ENCODE measurements at regions not wholly inside any gene's neighbourhood (a gene's known extent, or its start where the extent isn't known, plus 50 kb on each side); places are given as distances from the start of the nearest gene placed in this dataset.
A peak's percentile ranks its signal among the peaks of the same experiment; 100 is the strongest.

DNA sequence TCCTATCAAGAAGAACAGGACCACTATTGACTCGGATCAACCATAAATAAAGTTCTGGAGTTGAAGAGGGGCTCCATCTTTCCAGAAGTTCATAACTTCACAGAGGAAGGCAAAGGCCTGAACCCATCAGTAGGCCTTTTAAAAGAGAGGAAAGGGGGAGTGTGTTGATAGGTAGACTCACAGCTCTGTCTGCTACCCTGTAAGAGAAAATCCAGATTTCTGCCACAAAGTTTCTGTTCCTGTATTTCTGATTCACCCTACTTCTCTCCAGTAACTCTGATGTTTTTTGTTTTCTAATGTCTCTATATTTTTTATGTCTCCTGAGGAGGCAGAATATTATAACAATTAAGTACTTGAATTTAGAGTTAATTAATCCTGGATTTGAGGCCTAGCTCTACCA is 564.0 kb downstream of the TNS1 start:
- no peak for DNase-seq (ENCODE audit: low spot score)

- DNase-seq (ENCODE audit: low spot score), result no peak
Observed at GRCh38 chr2:217438136-217438535, 564.7 kb downstream of the TNS1 start.

GRCh38 chr2:217437290-217437870 is 565.4 kb downstream of the TNS1 start:
- DNase-seq (ENCODE audit: low spot score), result no peak

- no peak for DNase-seq (ENCODE audit: low spot score)
Observed at GRCh38 chr2:217436386-217436785, 566.4 kb downstream of the TNS1 start.

GRCh38 chr2:217434180-217434975 is 568.4 kb downstream of the TNS1 start:
- DNase-seq (ENCODE audit: low spot score), result peak; percentile 38

DNA sequence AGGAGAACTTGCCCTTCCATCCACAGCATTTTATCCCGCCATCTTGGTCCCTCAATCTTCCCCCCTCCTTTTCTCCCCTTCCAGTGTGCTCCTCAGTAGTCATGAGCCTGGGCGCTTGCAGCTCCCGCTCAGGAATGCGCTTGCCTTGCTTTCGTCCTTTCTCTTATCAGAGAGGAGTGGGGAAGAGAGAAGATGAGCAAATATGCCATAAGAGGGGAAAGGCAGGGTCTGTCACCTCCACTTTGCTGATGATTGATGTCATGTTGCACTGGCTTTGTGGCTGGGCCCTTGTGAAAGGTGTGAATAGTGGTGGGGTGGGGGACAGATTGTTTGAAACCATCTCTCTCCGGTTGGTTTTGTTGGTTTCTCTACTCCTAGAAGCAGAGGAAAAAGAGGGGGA is 569.3 kb downstream of the TNS1 start:
- no peak for DNase-seq (ENCODE audit: low spot score)

DNA sequence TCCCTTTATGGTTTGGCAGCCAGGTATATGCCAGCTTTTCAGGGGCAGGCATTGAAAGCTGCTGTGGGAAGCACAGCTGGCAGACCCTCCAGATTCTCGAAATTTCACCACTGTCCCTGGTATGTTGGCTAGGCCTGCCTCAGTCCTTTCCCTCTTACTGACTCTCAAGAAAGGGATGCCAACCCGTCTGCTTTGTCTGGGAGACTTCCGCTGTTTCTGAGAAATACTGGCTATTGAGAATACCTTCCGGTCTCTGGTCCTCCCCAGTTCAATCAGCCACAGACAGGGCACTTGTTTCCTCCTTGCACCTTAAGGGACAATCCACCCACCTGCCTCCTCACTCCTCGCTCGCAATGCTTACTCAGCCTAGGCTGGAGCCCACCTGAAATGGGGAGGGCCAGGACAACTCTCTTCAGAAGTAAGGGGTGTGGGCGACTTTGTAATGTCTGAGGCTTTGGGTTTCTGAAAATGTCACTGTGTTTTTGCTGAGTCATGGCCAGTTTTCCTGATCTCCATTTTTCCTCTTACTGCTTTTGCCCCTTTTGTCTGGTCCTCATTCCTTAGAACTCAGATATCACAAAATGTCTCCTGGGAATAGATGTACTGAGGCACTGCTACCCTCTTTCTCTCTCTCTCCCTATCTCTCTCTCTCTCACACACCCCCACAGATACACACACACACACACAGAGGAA is 571.1 kb downstream of the TNS1 start:
- no peak for DNase-seq (ENCODE audit: low spot score)

DNA sequence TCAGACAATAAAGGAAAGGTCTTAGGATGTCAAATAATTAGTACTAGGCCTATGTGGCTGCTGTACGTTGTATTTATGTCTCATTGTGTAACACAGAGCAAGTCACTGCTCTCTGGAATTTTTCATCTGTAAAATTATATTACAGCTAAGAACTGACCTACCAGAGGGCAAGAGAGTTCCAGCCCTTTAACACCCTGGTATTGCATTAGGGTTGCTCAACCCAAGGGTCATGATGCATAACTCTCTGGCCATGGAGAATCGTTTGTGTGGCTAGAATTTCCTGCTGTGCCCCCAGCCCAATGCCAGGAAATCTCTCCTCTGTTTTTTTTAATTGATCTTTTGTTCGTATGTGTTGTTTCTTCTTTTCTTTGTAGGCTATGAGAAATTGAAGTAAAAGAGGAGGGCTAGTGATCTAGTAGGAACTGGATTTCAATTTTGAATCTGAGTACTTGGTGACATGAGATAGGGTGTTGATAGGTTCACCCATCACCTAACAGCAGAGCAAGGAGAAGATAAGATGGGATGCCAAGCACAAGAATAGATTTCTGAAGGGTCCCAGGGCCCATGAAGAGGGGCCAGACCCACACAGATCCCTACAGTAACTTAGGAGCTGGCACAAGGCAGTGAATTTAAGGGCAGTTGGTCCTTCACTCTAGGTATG is 571.2 kb upstream of the TNP1 start:
- DNase-seq (ENCODE audit: low spot score), result no peak

DNA sequence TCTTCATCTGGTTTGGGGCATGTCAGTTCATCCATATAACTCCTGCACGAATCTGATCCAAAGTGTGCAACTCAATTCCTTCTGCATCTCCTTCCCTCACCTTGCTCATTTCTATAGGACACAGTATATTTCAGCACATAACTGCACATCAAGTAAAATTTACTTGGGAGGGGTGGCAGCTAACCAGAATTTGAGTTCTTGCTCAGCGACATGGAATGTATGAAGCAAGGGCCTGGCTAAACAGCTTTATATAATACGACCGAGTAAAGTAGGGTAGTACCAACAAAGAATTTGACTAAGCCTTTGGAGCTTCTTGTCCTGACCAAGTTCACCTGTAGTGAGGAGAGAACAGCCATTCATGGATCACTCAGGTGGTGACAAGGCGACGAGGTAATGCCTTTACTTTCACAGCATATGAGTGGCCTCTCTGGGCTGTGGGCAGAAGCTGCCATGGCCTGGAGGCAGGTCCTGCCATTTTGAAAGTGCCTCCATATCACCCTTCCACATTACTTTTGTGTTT is 570.2 kb upstream of the TNP1 start:
- DNase-seq (ENCODE audit: low spot score), result no peak

GRCh38 chr2:217421834-217422233 is 562.0 kb upstream of the TNP1 start:
- no peak for DNase-seq (ENCODE audit: low spot score)

GRCh38 chr2:217420854-217421253 is 561.0 kb upstream of the TNP1 start:
- no peak for DNase-seq (ENCODE audit: low spot score)

DNA sequence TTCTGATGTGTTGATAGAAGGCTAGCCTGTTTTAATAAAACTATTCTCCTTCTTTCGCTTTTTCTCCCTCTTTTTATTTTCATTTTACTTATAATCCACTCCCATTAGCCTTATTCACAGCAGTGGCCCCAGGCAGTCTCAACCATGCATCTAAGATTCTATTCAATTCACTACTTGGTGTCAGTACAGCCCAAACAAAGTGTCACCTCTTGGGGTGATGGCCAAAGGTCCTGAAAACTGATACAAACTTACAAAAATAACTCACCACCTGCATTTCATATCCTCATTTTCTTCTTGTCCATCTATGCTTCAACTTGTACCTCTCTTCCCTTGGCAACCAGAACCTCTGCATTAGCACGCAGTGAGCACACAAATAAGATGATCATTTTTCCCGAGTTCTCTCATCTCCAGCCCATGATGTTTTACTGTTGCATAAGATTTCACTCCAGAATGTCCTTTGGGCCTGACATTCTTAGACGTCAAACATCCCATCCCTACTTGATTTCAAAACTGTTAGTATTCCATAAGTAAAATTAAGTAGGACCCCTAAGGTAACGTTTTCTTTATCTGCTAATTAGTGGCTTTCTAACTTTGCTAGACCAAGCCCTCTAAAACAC is 559.3 kb upstream of the TNP1 start:
- no peak for DNase-seq (ENCODE audit: low spot score)

- DNase-seq (ENCODE audit: low spot score), result no peak
Observed at GRCh38 chr2:217418544-217418943, 558.7 kb upstream of the TNP1 start.

- no peak for DNase-seq (ENCODE audit: low spot score)
Observed at GRCh38 chr2:217418090-217418489, 558.2 kb upstream of the TNP1 start.

DNA sequence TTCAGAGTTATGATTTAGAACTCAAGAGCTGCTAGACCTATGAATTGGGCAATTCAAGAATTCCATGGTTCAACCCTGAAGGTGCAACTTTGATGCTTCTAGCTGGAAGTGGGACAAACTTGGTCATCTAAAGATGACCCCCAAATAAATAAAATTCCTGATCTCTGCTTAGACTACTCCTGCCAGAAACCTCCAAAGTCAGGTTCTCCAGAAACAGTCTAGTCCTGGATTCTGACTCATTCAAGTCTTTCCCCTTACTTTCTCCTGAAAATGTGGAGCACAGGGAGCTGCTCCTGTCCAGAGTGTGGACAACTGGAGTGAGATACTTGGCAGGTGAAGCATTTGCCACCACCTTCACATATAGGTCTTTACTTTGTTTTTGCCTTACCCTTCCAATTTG is 557.7 kb upstream of the TNP1 start:
- DNase-seq (ENCODE audit: low spot score), result no peak

DNA sequence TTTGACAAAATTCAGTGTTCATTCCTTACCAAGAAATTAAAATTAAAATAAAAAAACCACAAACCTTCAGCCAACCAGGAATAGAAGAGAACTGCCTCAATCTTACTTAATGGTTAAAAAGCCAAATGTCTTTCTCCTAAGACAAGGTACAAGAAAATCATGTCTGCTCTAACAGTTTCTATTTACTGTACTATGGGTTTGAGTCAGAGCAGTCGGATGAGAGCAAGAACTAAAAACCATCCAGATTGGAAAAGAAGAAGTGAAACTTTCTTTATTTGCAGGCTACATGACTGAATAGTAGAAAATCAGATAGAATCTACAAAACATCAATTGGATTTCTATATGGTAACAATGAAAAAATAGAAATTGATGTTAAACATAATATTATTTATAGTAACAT is 555.5 kb upstream of the TNP1 start:
- no peak for DNase-seq (ENCODE audit: low spot score)

- DNase-seq (ENCODE audit: low spot score), result no peak
Observed at GRCh38 chr2:217414429-217414828, 554.6 kb upstream of the TNP1 start.

- DNase-seq (ENCODE audit: low spot score), result no peak
Observed at GRCh38 chr2:217413193-217413592, 553.3 kb upstream of the TNP1 start.

GRCh38 chr2:217412721-217413120 is 552.9 kb upstream of the TNP1 start:
- no peak for DNase-seq (ENCODE audit: low spot score)

GRCh38 chr2:217412277-217412676 is 552.4 kb upstream of the TNP1 start:
- no peak for DNase-seq (ENCODE audit: low spot score)

- DNase-seq (ENCODE audit: low spot score), result no peak
Observed at GRCh38 chr2:217410681-217410960, 550.8 kb upstream of the TNP1 start.

GRCh38 chr2:217409949-217410680 is 550.3 kb upstream of the TNP1 start:
- DNase-seq (ENCODE audit: low spot score), result no peak
